Glutamatergic neuron (in vitro differentiated cells): ENCODE measurements at regions not wholly inside any gene's neighbourhood (a gene's known extent, or its start where the extent isn't known, plus 50 kb on each side); places are given as distances from the start of the nearest gene placed in this dataset.
"Not testable (repeated sequence)": the region's sequence is repeated elsewhere in the genome, so short reads cannot be mapped to it uniquely, and the experiment has no call there.

ENCODE experiments used
- DNase-seq: peaks from one replicate; pipeline ENCODE4 v3.0.0; 2022
- H3K27ac Mint-ChIP-seq: one replicate; pipeline ENCODE4 v1.8.0; 2020; ENCODE audit warnings: mild to moderate bottlenecking, mixed read lengths, inconsistent platforms; ENCODE audit not compliant: unreplicated experiment
- H3K27me3 Mint-ChIP-seq: one replicate; pipeline ENCODE4 v1.8.0; 2020; ENCODE audit warnings: mild to moderate bottlenecking, moderate library complexity, mixed read lengths, inconsistent platforms; ENCODE audit not compliant: unreplicated experiment
- H3K36me3 Mint-ChIP-seq: one replicate; pipeline ENCODE4 v1.8.0; 2020; ENCODE audit warnings: mild to moderate bottlenecking, mixed read lengths, inconsistent platforms; ENCODE audit not compliant: unreplicated experiment
- H3K4me1 Mint-ChIP-seq: one replicate; pipeline ENCODE4 v1.8.0; 2020; ENCODE audit warnings: mild to moderate bottlenecking, low read depth, mixed read lengths, inconsistent platforms; ENCODE audit not compliant: unreplicated experiment
- H3K4me3 Mint-ChIP-seq: one replicate; pipeline ENCODE4 v1.8.0; 2020; ENCODE audit warnings: mild to moderate bottlenecking, mixed read lengths, inconsistent platforms; ENCODE audit not compliant: unreplicated experiment
- H3K9me3 Mint-ChIP-seq: one replicate; pipeline ENCODE4 v1.8.0; 2020; ENCODE audit warnings: mild to moderate bottlenecking, moderate library complexity, mixed read lengths, inconsistent platforms; ENCODE audit not compliant: unreplicated experiment
- CTCF ChIP-seq: fragments of 200-600 bp; sonication (generic); IDR thresholded peaks from one replicate; pipeline ENCODE4 v1.5.0; 2021; ENCODE audit not compliant: partially characterized antibody, unreplicated experiment

GRCh38 chr6:74041420-74041819 is 345.4 kb downstream of the CD109 start:
- H3K27me3 Mint-ChIP-seq, result no peaks in the 10 kb centered on the region
- peaks cover 2% of the 10 kb centered on the region for H3K9me3 Mint-ChIP-seq
- peaks cover 4% of the 10 kb centered on the region for H3K36me3 Mint-ChIP-seq
- H3K4me3 Mint-ChIP-seq, result no peak overlapping the region
- no peaks in the 10 kb centered on the region for H3K4me1 Mint-ChIP-seq
- TF ChIP-seq CTCF, result no peak
- H3K27ac Mint-ChIP-seq, result no peak overlapping the region
- DNase-seq, result peak; percentile 38

GRCh38 chr6:74018825-74019224 is 322.8 kb downstream of the CD109 start:
- H3K27me3 Mint-ChIP-seq, result peaks cover 2% of the 10 kb centered on the region
- TF ChIP-seq CTCF, result no peak
- no peak for DNase-seq

DNA sequence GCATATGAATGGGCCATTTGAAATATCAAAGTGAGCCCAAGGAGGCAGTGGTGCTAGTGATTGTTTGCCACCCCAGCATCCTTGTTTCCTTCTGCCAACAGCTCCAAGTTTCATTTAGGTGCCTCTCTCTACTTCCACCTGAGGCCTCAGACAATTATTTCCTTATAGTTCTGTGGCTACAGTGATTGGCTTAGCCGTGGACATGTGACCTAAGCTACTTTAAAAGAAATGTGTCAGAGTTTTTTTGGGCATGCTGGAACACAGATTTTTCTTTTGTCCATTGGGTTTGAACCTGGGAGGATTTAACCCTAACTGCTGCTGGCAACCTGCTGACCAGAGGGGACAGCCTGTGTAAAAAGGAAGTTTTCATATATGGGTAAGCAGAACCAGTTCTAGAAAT is 319.4 kb downstream of the CD109 start:
- peaks cover 5% of the 10 kb centered on the region for H3K36me3 Mint-ChIP-seq
- peaks cover 6% of the 10 kb centered on the region for H3K9me3 Mint-ChIP-seq
- no peaks in the 10 kb centered on the region for H3K4me1 Mint-ChIP-seq
- H3K27ac Mint-ChIP-seq, result no peak overlapping the region
- H3K27me3 Mint-ChIP-seq, result peaks cover 2% of the 10 kb centered on the region
- no peak for TF ChIP-seq CTCF
- H3K4me3 Mint-ChIP-seq, result no peak overlapping the region
- no peak for DNase-seq

More at GRCh38 chr6:74018825-74019224, 322.8 kb downstream of the CD109 start:
- Mint-ChIP-seq H3K9me3 (no peaks in the 10 kb centered on the region), H3K4me1 (no peaks in the 10 kb centered on the region), H3K36me3 (no peaks in the 10 kb centered on the region), H3K27ac (no peak overlapping the region), H3K4me3 (no peak overlapping the region)

GRCh38 chr6:74000666-74001490 is 304.9 kb downstream of the CD109 start:
- Mint-ChIP-seq H3K36me3 (no peaks in the 10 kb centered on the region), H3K4me1 (peaks cover 2% of the 10 kb centered on the region), H3K27ac (no peak overlapping the region), H3K9me3 (no peaks in the 10 kb centered on the region), H3K4me3 (no peak overlapping the region), H3K27me3 (no peaks in the 10 kb centered on the region)
- no peak for TF ChIP-seq CTCF
- DNase-seq, result no peak

GRCh38 chr6:73990609-73991238 is 294.7 kb downstream of the CD109 start:
- not testable (repeated sequence) for H3K36me3 Mint-ChIP-seq, H3K27me3 Mint-ChIP-seq, DNase-seq, H3K4me1 Mint-ChIP-seq, H3K4me3 Mint-ChIP-seq, H3K9me3 Mint-ChIP-seq, H3K27ac Mint-ChIP-seq
